OCI-LY3 (cell line): ENCODE measurements at regions not wholly inside any gene's neighbourhood (a gene's known extent, or its start where the extent isn't known, plus 50 kb on each side); places are given as distances from the start of the nearest gene placed in this dataset.

Experiments used
- H2AFZ ChIP-seq: fragments of 200-600, 300-600 bp; shearing (Covaris generic); 2 replicates; pipeline ENCODE4 v1.6.0; 2014; ENCODE audit warnings: antibody characterized with exemption, low read depth, low read length
- H3K27ac ChIP-seq: fragments of 200-600, 300-600 bp; sonication (generic); 2 replicates; pipeline ENCODE4 v1.5.1; 2014; ENCODE audit warnings: mild to moderate bottlenecking, low read length, moderate library complexity, mixed read lengths
- H3K27me3 ChIP-seq: fragments of 200-600, 300-600 bp; sonication (generic); 2 replicates; pipeline ENCODE4 v1.6.1; 2014; ENCODE audit warnings: low read depth, low read length, mixed read lengths
- H3K36me3 ChIP-seq: fragments of 200-600, 300-600 bp; sonication (generic); replicated peaks from 2 replicates; pipeline ENCODE3; 2014; ENCODE audit warnings: low read depth, low read length, mixed read lengths
- H3K4me1 ChIP-seq: fragments of 300-600, 200-600 bp; sonication (generic); 2 replicates; pipeline ENCODE4 v1.6.1; 2014; ENCODE audit warnings: low read length, mixed read lengths
- H3K4me2 ChIP-seq: fragments of 200-600, 300-600 bp; sonication (generic); 2 replicates; pipeline ENCODE4 v1.6.1; 2014; ENCODE audit warnings: low read length, mixed read lengths
- H3K4me3 ChIP-seq: fragments of 300-600, 200-600 bp; sonication (generic); 2 replicates; pipeline ENCODE4 v1.5.1; 2014; ENCODE audit warnings: antibody characterized with exemption, mild to moderate bottlenecking, low read length, moderate library complexity
- H3K79me2 ChIP-seq: fragments of 300-600, 200-600 bp; shearing (Covaris generic); 2 replicates; pipeline ENCODE4 v1.6.1; 2014; ENCODE audit warnings: mild to moderate bottlenecking, low read length, mixed read lengths
- H3K9ac ChIP-seq: fragments of 300-600, 200-600 bp; shearing (Covaris generic); 2 replicates; pipeline ENCODE4 v1.6.0; 2014; ENCODE audit warnings: mild to moderate bottlenecking, low read length, moderate library complexity
- H3K9me3 ChIP-seq: fragments of 200-600, 300-600 bp; shearing (Covaris generic); 2 replicates; pipeline ENCODE4 v1.6.1; 2014; ENCODE audit warnings: low read length, mixed read lengths; ENCODE audit not compliant: insufficient read depth
- H4K20me1 ChIP-seq: fragments of 200-600, 300-600 bp; sonication (generic); 2 replicates; pipeline ENCODE4 v1.6.1; 2016; ENCODE audit warnings: low read length, mixed read lengths; ENCODE audit not compliant: insufficient read depth
- EZH2phosphoT487 ChIP-seq: fragments of 200-600 bp; shearing (Covaris generic); IDR thresholded peaks from 2 replicates; pipeline ENCODE4 v1.6.1; 2018; ENCODE audit warnings: antibody characterized with exemption, mixed run types, low read depth
- TF ChIP-seq, protein P1 (sequence below): fragments of 200-600, 300-600 bp; sonication (generic); IDR thresholded peaks from 2 replicates; pipeline ENCODE4 v1.5.1; 2014; ENCODE audit warnings: antibody characterized with exemption, low read length, low read depth

DNA sequence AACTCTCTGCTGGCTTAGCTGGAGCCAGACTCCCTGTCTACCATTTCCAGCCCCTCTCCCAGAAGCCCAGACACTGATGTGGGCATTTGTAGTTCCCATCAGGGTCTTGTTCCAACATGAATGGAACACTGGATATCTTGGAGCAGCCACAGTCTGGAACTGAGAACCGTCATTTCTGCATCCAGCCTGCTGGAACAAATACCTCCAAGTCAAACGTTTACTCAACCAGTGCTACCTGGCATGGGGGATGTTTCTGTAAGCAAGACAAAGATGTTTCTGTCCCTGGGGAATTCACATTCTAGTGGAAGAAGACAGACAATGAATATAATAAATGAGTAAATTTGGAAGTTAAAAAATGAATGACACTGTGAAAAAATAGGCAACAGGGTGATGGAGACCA is 70.8 kb upstream of the ZNF438 start:
- Histone ChIP-seq H3K4me2 (no peak overlapping the region), H2AFZ (no peak overlapping the region)

DNA sequence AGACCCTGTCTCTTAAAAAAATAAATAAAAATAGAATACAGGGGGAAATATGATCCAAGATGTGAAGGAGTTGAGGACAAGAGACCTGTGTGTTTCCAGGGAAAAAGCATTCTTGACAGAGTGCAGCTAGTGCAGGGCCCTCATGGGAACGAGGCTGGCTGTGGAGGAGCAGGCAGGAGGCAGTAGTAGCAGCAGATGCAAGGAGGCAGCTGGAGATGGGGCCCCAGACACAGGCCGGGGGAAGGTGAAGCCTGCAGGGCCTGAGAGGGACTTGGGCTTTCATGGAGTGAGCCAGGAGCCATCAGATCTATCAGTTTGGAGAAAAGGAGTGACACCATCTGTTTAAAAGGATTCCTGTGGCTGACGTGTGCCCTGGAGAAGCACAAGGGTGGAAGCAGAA is 71.4 kb upstream of the ZNF438 start:
- H3K79me2 ChIP-seq: no peaks in the 10 kb centered on the region
- H3K36me3 ChIP-seq: no peaks in the 10 kb centered on the region
- H3K27me3 ChIP-seq: no peaks in the 10 kb centered on the region
- H3K4me2 ChIP-seq: no peak overlapping the region
- no peaks in the 10 kb centered on the region for H4K20me1 ChIP-seq
- H2AFZ ChIP-seq: peak overlapping the region; percentile 41; the same call in 1 of the 2 replicates
- no peak overlapping the region for H3K9ac ChIP-seq
- no peak overlapping the region for H3K27ac ChIP-seq
- no peak overlapping the region for H3K4me3 ChIP-seq
- H3K9me3 ChIP-seq: no peaks in the 10 kb centered on the region
- no peak for TF ChIP-seq EZH2phosphoT487
- TF ChIP-seq, protein P1, sequence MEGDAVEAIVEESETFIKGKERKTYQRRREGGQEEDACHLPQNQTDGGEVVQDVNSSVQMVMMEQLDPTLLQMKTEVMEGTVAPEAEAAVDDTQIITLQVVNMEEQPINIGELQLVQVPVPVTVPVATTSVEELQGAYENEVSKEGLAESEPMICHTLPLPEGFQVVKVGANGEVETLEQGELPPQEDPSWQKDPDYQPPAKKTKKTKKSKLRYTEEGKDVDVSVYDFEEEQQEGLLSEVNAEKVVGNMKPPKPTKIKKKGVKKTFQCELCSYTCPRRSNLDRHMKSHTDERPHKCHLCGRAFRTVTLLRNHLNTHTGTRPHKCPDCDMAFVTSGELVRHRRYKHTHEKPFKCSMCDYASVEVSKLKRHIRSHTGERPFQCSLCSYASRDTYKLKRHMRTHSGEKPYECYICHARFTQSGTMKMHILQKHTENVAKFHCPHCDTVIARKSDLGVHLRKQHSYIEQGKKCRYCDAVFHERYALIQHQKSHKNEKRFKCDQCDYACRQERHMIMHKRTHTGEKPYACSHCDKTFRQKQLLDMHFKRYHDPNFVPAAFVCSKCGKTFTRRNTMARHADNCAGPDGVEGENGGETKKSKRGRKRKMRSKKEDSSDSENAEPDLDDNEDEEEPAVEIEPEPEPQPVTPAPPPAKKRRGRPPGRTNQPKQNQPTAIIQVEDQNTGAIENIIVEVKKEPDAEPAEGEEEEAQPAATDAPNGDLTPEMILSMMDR: no peak
- peaks cover 71% of the 10 kb centered on the region for H3K4me1 ChIP-seq

More for the DNA sequence above, 70.8 kb upstream of the ZNF438 start:
- H3K36me3 ChIP-seq: no peaks in the 10 kb centered on the region
- no peak overlapping the region for H3K4me3 ChIP-seq
- no peak overlapping the region; the same call in 1 of the 2 replicates for H3K9ac ChIP-seq
- peak overlapping the region; percentile 97 for H3K27ac ChIP-seq
- H3K27me3 ChIP-seq: no peaks in the 10 kb centered on the region
- TF ChIP-seq EZH2phosphoT487: no peak
- TF ChIP-seq, protein P1: no peak
- no peaks in the 10 kb centered on the region for H4K20me1 ChIP-seq
- H3K4me1 ChIP-seq: peaks cover 78% of the 10 kb centered on the region
- no peaks in the 10 kb centered on the region for H3K79me2 ChIP-seq
- H3K9me3 ChIP-seq: no peaks in the 10 kb centered on the region

DNA sequence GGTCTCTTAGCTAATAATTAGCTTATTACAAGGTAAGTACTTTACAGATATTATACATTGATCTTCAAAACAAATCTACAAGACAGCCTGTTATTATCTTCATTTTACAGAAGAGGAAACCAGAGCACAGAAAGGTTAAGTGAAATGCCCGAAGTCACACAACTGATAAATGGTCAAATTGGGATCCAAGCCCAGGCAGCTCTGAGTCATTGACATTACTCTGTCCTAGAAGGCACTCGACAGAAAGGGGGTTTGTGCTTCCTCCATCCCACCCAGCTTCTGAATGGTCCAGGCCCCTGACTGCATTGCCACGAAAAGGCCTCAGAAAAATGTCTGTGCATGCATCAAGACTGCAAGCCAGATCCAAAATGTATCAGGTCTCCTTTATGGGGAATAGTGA is 81.3 kb upstream of the ZNF438 start:
- no peak overlapping the region for H2AFZ ChIP-seq
- TF ChIP-seq, protein P1: no peak
- no peak for TF ChIP-seq EZH2phosphoT487

DNA sequence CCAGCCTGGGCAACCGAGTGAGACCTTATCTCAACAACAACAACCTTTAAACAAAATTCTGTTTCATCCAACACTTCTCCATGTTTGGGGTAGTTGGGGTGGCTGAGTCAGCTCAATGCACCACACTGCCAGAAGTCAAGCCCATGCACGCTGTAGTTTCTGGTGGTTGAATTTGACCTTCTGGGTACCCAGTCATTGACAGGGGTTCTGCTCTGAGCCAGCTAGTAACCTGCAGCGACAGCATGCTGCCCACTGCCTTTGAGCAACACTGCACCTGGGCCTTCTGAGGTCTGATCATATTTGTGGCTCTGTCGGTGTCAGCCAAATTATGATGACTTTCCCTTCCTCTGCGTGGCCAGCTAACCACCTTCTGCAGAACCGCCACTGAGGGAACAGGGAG is 84.6 kb upstream of the ZNF438 start:
- peaks cover 7% of the 10 kb centered on the region; the same call in 1 of the 2 replicates for H3K9me3 ChIP-seq
- H3K79me2 ChIP-seq: no peaks in the 10 kb centered on the region
- peaks cover 18% of the 10 kb centered on the region for H3K4me1 ChIP-seq
- H3K27me3 ChIP-seq: no peaks in the 10 kb centered on the region
- H3K27ac ChIP-seq: no peak overlapping the region
- H3K4me3 ChIP-seq: no peak overlapping the region
- no peaks in the 10 kb centered on the region for H4K20me1 ChIP-seq
- H3K9ac ChIP-seq: no peak overlapping the region
- TF ChIP-seq, protein P1: no peak
- TF ChIP-seq EZH2phosphoT487: no peak
- no peak overlapping the region for H2AFZ ChIP-seq
- no peak overlapping the region for H3K4me2 ChIP-seq
- no peaks in the 10 kb centered on the region for H3K36me3 ChIP-seq

More for the DNA sequence above, 81.3 kb upstream of the ZNF438 start:
- peaks cover 7% of the 10 kb centered on the region for H3K4me1 ChIP-seq
- no peaks in the 10 kb centered on the region for H3K27me3 ChIP-seq
- no peaks in the 10 kb centered on the region for H3K79me2 ChIP-seq
- no peaks in the 10 kb centered on the region for H4K20me1 ChIP-seq
- no peak overlapping the region for H3K9ac ChIP-seq
- H3K27ac ChIP-seq: no peak overlapping the region
- peaks cover 7% of the 10 kb centered on the region; the same call in 1 of the 2 replicates for H3K9me3 ChIP-seq
- no peak overlapping the region for H3K4me2 ChIP-seq
- no peak overlapping the region for H3K4me3 ChIP-seq
- no peaks in the 10 kb centered on the region for H3K36me3 ChIP-seq
